Left lobe of liver (tissue), 2 donors: ENCODE measurements at regions not wholly inside any gene's neighbourhood (a gene's known extent, or its start where the extent isn't known, plus 50 kb on each side); places are given as distances from the start of the nearest gene placed in this dataset.
"Not testable (repeated sequence)": the region's sequence is repeated elsewhere in the genome, so short reads cannot be mapped to it uniquely, and the experiment has no call there.

Source experiments
- ATAC-seq: fragments of 200-7000 bp; cut with Tn5 transposase; one replicate; pipeline ENCODE4 v1.9.1; 2020; ENCODE audit warnings: mild to moderate bottlenecking, moderate library complexity
- DNase-seq: peaks from one replicate; pipeline ENCODE4 v3.0.0-alpha.2; 2020; ENCODE audit warnings: low spot score
- donor health status: DM: no; HTN: no; CAD: no; lungs with moderate emphysema.
- donor health status: DM: no; HTN: yes; CAD: no.

- DNase-seq: no peak
- no peak for ATAC-seq
Observed at GRCh38 chr11:27244900-27245299, 118.1 kb downstream of the CCDC34 start.

GRCh38 chr11:27242591-27242990, 120.4 kb downstream of the CCDC34 start:
- no peak for DNase-seq
- no peak for ATAC-seq

- ATAC-seq: no peak
- DNase-seq: no peak
Observed at GRCh38 chr11:27241311-27242122, 121.5 kb downstream of the CCDC34 start.

GRCh38 chr11:27239305-27239942, 123.6 kb downstream of the CCDC34 start:
- DNase-seq (no peak), ATAC-seq (no peak)

- no peak for DNase-seq
- no peak for ATAC-seq
Observed at GRCh38 chr11:27238811-27239210, 124.2 kb downstream of the CCDC34 start.

- ATAC-seq (no peak), DNase-seq (no peak)
Observed at GRCh38 chr11:27237643-27238042, 125.4 kb downstream of the CCDC34 start.

GRCh38 chr11:27234961-27235360, 128.1 kb downstream of the CCDC34 start:
- no peak for DNase-seq
- ATAC-seq: no peak

GRCh38 chr11:27234043-27234668, 128.9 kb downstream of the CCDC34 start:
- ATAC-seq (no peak), DNase-seq (no peak)

GRCh38 chr11:27233654-27234042, 129.4 kb downstream of the CCDC34 start:
- ATAC-seq (no peak), DNase-seq (no peak)

GRCh38 chr11:27231530-27231929, 131.5 kb downstream of the CCDC34 start:
- DNase-seq (no peak), ATAC-seq (no peak)

GRCh38 chr11:27230192-27230572, 132.8 kb downstream of the CCDC34 start:
- no peak for ATAC-seq

GRCh38 chr11:27229511-27230191, 133.4 kb downstream of the CCDC34 start:
- DNase-seq: no peak
- ATAC-seq: no peak

More at GRCh38 chr11:27230192-27230572, 132.8 kb downstream of the CCDC34 start:
- DNase-seq: no peak

GRCh38 chr11:27228906-27229290, 134.1 kb downstream of the CCDC34 start:
- DNase-seq (no peak), ATAC-seq (no peak)

- no peak for DNase-seq
- no peak for ATAC-seq
Observed at GRCh38 chr11:27228232-27228905, 134.6 kb downstream of the CCDC34 start.

- DNase-seq: no peak
- no peak for ATAC-seq
Observed at GRCh38 chr11:27227736-27228135, 135.3 kb downstream of the CCDC34 start.

GRCh38 chr11:27219487-27220039, 143.5 kb downstream of the CCDC34 start:
- not testable (repeated sequence) for DNase-seq, ATAC-seq

GRCh38 chr11:27218421-27219038, 144.5 kb downstream of the CCDC34 start:
- no peak for DNase-seq
- no peak for ATAC-seq

- ATAC-seq (no peak), DNase-seq (no peak)
Observed at GRCh38 chr11:27217948-27218420, 145.0 kb downstream of the CCDC34 start.

- DNase-seq: no peak
- no peak for ATAC-seq
Observed at GRCh38 chr11:27217496-27217895, 145.5 kb downstream of the CCDC34 start.
